GM12873 (cell line): ENCODE measurements at regions not wholly inside any gene's neighbourhood (a gene's known extent, or its start where the extent isn't known, plus 50 kb on each side); places are given as distances from the start of the nearest gene placed in this dataset.

Experiments used
- CTCF ChIP-seq: IDR thresholded peaks from 2 replicates; pipeline ENCODE4 v1.5.1; 2012; ENCODE audit warnings: low read depth, mild to moderate bottlenecking, moderate library complexity, low read length, control low read depth; ENCODE audit not compliant: insufficient read depth; ENCODE audit errors: missing control alignments

GRCh38 chr18:55920063-55920462, 332.1 kb upstream of the TCF4 start:
- TF ChIP-seq CTCF, result no peak

- TF ChIP-seq CTCF, result no peak
Observed at GRCh38 chr18:55918444-55918843, 330.5 kb upstream of the TCF4 start.

- TF ChIP-seq CTCF, result no peak
Observed at GRCh38 chr18:55912919-55913318, 324.9 kb upstream of the TCF4 start.

- no peak for TF ChIP-seq CTCF
Observed at GRCh38 chr18:55912071-55912470, 324.1 kb upstream of the TCF4 start.

- no peak for TF ChIP-seq CTCF
Observed at GRCh38 chr18:55910296-55910695, 322.3 kb upstream of the TCF4 start.

GRCh38 chr18:55908901-55909366, 320.9 kb upstream of the TCF4 start:
- TF ChIP-seq CTCF, result no peak

GRCh38 chr18:55907453-55908175, 319.6 kb upstream of the TCF4 start:
- no peak for TF ChIP-seq CTCF
